GM18520 (cell line): ENCODE measurements at regions not wholly inside any gene's neighbourhood (a gene's known extent, or its start where the extent isn't known, plus 50 kb on each side); places are given as distances from the start of the nearest gene placed in this dataset.
A peak's percentile ranks its signal among the peaks of the same experiment; 100 is the strongest.
"Not testable (repeated sequence)": the region's sequence is repeated elsewhere in the genome, so short reads cannot be mapped to it uniquely, and the experiment has no call there.

Source experiments
- ATAC-seq: cut with Tn5 transposase; IDR thresholded peaks from one replicate; pipeline ENCODE4 v1.9.1; 2021; ENCODE audit not compliant: unreplicated experiment

DNA sequence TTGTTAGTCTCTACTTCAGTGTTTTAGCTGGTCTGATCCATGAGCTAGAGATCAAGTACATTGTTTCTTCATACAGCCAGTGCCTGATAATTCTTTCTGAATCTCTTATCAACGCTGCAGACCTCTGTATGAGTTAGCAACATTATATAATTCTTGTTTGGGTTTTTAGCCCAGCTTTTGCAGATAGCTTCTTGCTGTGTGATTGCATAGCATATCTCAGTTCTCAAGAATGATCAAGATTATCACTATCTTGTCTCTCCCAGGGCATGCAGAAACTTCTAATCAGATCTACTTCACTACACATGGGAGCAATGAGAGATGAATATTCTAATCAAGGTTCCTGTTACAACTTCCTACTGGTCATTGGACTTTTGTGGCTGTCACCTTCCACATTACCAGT, 158.3 kb downstream of the FAM174A start:
- ATAC-seq = no peak

GRCh38 chr5:100694100-100694499, 158.9 kb downstream of the FAM174A start:
- no peak for ATAC-seq

- ATAC-seq = no peak
These were observed 162.8 kb downstream of the FAM174A start for GRCh38 chr5:100697970-100698369.

DNA sequence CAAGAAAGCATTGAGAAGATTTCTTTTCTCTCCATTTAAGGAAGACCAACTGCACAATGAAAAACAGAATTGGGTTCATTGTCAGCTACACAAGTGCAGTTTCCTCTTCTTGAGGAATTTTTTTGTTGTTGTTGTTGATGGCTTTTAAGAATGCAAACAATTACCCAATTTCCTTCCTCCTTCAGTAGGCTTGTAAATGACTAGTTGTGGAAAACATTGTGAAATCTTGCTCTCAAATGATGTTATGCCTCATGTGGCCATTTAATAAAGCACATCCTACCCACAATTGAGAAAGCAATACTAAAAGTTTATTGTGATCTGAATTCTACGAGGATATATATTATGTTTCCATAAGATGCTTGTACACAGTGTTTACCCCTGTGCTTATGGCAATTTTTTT, 171.6 kb downstream of the FAM174A start:
- ATAC-seq = peak; percentile 50

GRCh38 chr5:100708645-100709171, 173.5 kb downstream of the FAM174A start:
- ATAC-seq = no peak

- no peak for ATAC-seq
These were observed 174.6 kb downstream of the FAM174A start for GRCh38 chr5:100709771-100710170.

GRCh38 chr5:100714780-100715179, 179.6 kb downstream of the FAM174A start:
- ATAC-seq = not testable (repeated sequence)

DNA sequence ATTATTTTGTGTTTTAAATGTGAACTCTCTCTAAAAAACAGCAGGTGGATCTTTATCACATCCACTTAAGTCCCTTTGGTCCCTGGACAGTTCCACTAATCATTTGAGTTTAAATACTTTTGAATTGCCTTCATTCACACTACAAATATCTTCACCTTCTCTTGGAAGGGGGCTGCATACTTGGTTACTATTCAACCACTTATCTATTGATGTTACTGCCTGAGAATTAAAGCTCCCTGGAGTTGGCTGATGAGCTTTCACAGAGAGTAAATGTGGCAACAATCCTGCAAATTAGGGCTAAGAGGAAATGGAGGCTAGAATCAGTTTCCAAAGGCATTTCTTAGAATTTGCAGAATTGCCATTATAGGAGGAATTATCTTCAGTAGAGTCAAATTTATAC, 180.4 kb downstream of the ST8SIA4 start:
- no peak for ATAC-seq

- ATAC-seq = no peak
These were observed 179.9 kb downstream of the ST8SIA4 start for GRCh38 chr5:100723229-100723628.

DNA sequence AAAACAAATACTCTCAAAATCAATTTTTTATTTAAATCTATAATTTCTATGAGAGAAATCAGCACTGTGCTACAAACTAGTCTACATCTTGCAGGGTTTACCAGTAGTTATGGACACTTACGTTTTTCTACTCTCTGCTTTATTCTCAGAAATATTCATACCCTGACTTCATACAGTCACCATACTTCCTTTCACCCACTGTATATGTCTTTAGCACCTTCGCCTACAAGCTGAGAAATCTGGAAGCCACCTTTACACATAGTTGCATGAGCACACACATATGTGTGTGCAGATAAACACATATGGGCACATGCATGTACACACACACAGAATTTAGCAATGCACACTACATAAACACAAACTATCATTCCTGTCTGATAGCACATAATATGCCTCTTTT, 177.0 kb downstream of the ST8SIA4 start:
- ATAC-seq = no peak

DNA sequence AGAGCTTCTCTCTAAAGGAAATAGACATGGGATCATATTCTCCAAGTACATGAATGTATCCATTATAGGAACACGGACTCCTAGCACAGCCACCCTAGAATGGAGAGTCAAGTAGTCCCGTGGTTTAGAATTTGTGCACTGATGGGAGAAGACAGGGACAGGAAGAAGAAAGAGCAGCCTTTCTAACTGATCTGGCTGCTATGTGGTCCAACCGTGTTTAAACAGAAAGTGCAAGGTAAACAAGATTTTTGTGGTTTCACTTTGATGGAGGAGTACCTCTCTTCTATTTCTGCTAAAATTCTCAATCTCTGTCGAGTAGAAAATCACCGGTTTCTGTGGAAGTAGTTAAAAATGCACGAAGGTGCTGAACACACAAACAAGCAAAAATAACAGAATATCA, 171.3 kb downstream of the ST8SIA4 start:
- ATAC-seq = peak; percentile 92

DNA sequence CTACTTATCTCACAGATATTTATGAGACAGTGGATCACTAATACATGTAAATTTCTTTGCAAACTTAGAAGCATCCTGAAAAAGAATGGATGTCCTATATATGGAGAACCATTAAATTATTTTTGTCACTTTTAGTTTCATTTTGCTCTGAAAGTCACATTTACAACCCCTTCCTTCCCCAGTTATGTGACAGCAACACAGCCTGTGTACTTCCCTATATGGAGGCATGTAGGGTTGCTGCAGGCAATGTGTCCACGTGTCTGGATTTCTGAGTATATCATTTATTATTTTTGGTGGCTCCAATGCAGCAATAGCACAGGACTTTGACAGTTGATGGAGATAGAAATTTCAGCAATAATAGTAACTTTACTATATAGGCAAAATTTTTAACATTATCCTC, 156.4 kb downstream of the ST8SIA4 start:
- ATAC-seq = peak; percentile 76

GRCh38 chr5:100749771-100750284, 153.3 kb downstream of the ST8SIA4 start:
- ATAC-seq = no peak

- no peak for ATAC-seq
These were observed 147.6 kb downstream of the ST8SIA4 start for GRCh38 chr5:100755435-100755834.
